Thyroid gland (tissue), 4 donors: ENCODE measurements at regions not wholly inside any gene's neighbourhood (a gene's known extent, or its start where the extent isn't known, plus 50 kb on each side); places are given as distances from the start of the nearest gene placed in this dataset.

Experiments used
- DNase-seq, 2 donors: peaks; one replicate each; pipeline ENCODE4 v3.0.0-alpha.2; 2019
- H3K27ac ChIP-seq, 3 donors: fragments of 200-600 bp; sonication (generic); 1 replicate in 2 of 3; 2 replicates in 1 of 3; pipeline ENCODE4 v1.5.1; 2016 to 2019; ENCODE audit warnings: mild to moderate bottlenecking in 1 of 3, moderate library complexity in 1 of 3
- H3K27me3 ChIP-seq: fragments of 200-600 bp; sonication (generic); one replicate; pipeline ENCODE4 v1.5.1; 2019
- H3K36me3 ChIP-seq, 2 donors: fragments of 200-600 bp; sonication (generic); one replicate each; pipeline ENCODE4 v1.5.1; 2016 to 2019
- H3K4me1 ChIP-seq, 2 donors: fragments of 200-600 bp; sonication (generic); one replicate each; pipeline ENCODE4 v1.5.1; 2017 to 2019
- H3K4me3 ChIP-seq, 3 donors: fragments of 200-600 bp; sonication (generic); replicated peaks in 1 of 3; 1 replicate in 2 of 3; 2 replicates in 1 of 3; pipeline ENCODE4 v1.5.1; 2016; ENCODE audit warnings: mild to moderate bottlenecking in 1 of 3
- H3K9me3 ChIP-seq: fragments of 200-600 bp; sonication (generic); one replicate; pipeline ENCODE4 v1.5.1; 2017
- POLR2A ChIP-seq, 2 donors: fragments of 450-650 bp; IDR thresholded peaks; one replicate each; pipeline ENCODE4 v1.6.1; 2017; ENCODE audit warnings: antibody characterized with exemption in 2 of 2, mild to moderate bottlenecking in 2 of 2, moderate library complexity in 1 of 2
- WGBS, 2 donors: methylation state at CpG; one replicate each; pipeline ENCODE4 v1.1.5; 2017; 5-methylcytosine and 5-hydroxymethylcytosine counted together
- intact Hi-C: fragments of 100-400 bp; cut with DNase I; formaldehyde crosslinking; loops from one replicate; pipeline ENCODE4 v1.15.1; 2023
- TF ChIP-seq, protein P1 (sequence below), 6 experiments: fragments of 200-600 bp in 3 of 6; fragments of 450-650 bp in 3 of 6; sonication (generic) in 3 of 6; IDR thresholded peaks; one replicate each; pipeline ENCODE4 v1.5.1; 2016 to 2019; ENCODE audit warnings: antibody characterized with exemption in 6 of 6, mild to moderate bottlenecking in 2 of 6, inconsistent platforms in 1 of 6, moderate library complexity in 1 of 6

DNA sequence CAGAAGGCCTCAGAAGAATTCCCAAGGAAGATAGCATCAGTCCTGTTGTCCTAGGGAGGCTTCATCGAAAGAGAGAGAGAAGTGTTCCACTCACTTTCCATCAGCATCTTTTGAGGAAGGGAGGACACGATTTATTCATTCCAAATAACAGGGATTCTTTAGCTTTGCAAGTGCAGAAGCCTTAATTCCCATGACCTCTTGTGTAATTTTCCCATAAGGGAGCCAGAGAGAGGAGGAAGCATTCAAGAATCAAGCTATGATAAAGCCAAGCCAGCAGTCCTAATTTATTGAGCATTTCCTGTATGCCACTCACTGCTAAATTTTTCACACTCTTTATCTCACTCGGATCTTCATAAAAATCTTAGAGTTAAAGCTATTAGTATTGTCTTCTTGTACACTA, 169.7 kb upstream of the MITF start:
- no peak for DNase-seq
- no peak overlapping the region for H3K27ac ChIP-seq
- H3K27me3 ChIP-seq: no peaks in the 10 kb centered on the region
- H3K36me3 ChIP-seq: no peaks in the 10 kb centered on the region
- no peaks in the 10 kb centered on the region for H3K9me3 ChIP-seq
- intact Hi-C loops: no loop called here
- H3K4me1 ChIP-seq: peaks cover 0 to 9% of the 10 kb centered on the region in 2 donors
- no peak overlapping the region for H3K4me3 ChIP-seq
- TF ChIP-seq POLR2A (IDR thresholded peaks at IDR 0.05): no peak
- TF ChIP-seq, protein P1, sequence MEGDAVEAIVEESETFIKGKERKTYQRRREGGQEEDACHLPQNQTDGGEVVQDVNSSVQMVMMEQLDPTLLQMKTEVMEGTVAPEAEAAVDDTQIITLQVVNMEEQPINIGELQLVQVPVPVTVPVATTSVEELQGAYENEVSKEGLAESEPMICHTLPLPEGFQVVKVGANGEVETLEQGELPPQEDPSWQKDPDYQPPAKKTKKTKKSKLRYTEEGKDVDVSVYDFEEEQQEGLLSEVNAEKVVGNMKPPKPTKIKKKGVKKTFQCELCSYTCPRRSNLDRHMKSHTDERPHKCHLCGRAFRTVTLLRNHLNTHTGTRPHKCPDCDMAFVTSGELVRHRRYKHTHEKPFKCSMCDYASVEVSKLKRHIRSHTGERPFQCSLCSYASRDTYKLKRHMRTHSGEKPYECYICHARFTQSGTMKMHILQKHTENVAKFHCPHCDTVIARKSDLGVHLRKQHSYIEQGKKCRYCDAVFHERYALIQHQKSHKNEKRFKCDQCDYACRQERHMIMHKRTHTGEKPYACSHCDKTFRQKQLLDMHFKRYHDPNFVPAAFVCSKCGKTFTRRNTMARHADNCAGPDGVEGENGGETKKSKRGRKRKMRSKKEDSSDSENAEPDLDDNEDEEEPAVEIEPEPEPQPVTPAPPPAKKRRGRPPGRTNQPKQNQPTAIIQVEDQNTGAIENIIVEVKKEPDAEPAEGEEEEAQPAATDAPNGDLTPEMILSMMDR (IDR thresholded peaks at IDR 0.05): no peak
- 59 to 77% methylated on average over 3 of the region's 3 CpGs for WGBS, 2 donors

DNA sequence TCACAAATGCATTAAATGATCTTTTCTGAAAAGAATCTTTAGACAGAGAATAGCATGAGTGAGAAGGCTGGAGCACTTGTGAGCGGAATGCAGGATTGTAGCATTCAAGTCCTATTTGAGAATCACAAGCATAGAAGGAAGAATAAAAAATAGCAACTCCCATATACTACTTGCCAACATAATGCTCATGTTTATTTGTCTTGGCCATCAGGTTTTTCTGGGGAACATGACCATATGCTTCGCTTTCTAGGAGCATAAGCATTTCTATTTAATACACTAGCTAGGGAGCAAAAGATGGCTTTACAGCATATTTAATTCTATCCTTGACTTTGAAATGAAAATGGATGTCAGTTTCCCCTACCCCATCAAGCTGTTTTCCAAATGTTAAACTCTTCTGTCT, 170.3 kb upstream of the MITF start:
- TF ChIP-seq, protein P1 (IDR thresholded peaks at IDR 0.05): no peak
- TF ChIP-seq POLR2A (IDR thresholded peaks at IDR 0.05): no peak
- H3K9me3 ChIP-seq: no peaks in the 10 kb centered on the region
- no peak overlapping the region for H3K4me3 ChIP-seq
- H3K27me3 ChIP-seq: no peaks in the 10 kb centered on the region
- H3K4me1 ChIP-seq: peaks cover 0 to 9% of the 10 kb centered on the region in 2 donors
- no peak overlapping the region for H3K27ac ChIP-seq
- DNase-seq: no peak
- WGBS, 2 donors: 82 to 87% methylated on average over 2 of the region's 2 CpGs
- H3K36me3 ChIP-seq: no peaks in the 10 kb centered on the region
- intact Hi-C loops: no loop called here

DNA sequence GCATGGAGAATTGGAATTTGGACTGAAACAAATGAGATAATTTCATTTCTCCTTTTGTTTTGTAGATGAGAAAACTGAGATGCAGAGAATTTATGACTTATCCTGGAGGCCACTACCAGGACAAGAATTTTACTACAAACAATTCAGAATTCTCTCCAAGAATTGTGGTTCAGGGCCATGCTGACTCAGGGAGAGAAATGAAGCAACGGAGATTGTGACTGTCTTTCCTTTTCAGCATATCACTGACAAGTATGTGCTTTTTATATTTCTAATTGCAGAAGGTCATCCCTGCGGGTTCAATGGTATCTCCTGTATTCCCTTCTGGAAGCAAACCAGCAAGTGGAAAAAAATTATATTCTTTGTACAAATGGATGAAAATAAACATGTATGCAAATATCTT, 170.8 kb upstream of the MITF start:
- DNase-seq: no peak
- H3K4me1 ChIP-seq: peaks cover 0 to 11% of the 10 kb centered on the region in 2 donors
- no peak overlapping the region for H3K27ac ChIP-seq
- intact Hi-C loops: no loop called here
- no peaks in the 10 kb centered on the region for H3K36me3 ChIP-seq
- no peaks in the 10 kb centered on the region for H3K27me3 ChIP-seq
- no peak overlapping the region for H3K4me3 ChIP-seq
- H3K9me3 ChIP-seq: no peaks in the 10 kb centered on the region
- TF ChIP-seq, protein P1 (IDR thresholded peaks at IDR 0.05): no peak
- WGBS, 2 donors: 80 to 89% methylated on average over 2 of the region's 2 CpGs

DNA sequence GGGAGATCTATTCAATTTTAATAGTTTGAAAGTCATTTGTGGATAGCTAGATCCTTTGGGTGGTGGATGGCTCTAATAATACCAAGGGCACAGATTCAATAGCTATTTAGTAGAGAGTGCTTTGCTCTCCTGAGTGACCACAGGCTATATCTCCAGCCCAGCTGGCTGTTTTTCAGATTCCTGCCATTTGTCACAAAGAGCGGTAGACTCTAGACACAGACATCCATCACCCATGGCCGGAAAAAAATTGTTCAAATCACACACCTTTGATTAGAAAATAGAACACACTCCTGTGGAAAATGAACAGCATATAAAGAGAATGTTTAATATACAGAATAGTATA, 171.6 kb upstream of the MITF start:
- no peak overlapping the region for H3K27ac ChIP-seq
- DNase-seq: no peak
- intact Hi-C loops: no loop called here
- H3K36me3 ChIP-seq: no peaks in the 10 kb centered on the region
- H3K27me3 ChIP-seq: no peaks in the 10 kb centered on the region
- H3K4me1 ChIP-seq: peaks cover 0 to 14% of the 10 kb centered on the region in 2 donors
- WGBS, 2 donors: 94 to 98% methylated on average over 2 of the region's 2 CpGs
- H3K4me3 ChIP-seq: no peak overlapping the region
- no peaks in the 10 kb centered on the region for H3K9me3 ChIP-seq
- TF ChIP-seq, protein P1 (IDR thresholded peaks at IDR 0.05): no peak
- TF ChIP-seq POLR2A (IDR thresholded peaks at IDR 0.05): no peak

DNA sequence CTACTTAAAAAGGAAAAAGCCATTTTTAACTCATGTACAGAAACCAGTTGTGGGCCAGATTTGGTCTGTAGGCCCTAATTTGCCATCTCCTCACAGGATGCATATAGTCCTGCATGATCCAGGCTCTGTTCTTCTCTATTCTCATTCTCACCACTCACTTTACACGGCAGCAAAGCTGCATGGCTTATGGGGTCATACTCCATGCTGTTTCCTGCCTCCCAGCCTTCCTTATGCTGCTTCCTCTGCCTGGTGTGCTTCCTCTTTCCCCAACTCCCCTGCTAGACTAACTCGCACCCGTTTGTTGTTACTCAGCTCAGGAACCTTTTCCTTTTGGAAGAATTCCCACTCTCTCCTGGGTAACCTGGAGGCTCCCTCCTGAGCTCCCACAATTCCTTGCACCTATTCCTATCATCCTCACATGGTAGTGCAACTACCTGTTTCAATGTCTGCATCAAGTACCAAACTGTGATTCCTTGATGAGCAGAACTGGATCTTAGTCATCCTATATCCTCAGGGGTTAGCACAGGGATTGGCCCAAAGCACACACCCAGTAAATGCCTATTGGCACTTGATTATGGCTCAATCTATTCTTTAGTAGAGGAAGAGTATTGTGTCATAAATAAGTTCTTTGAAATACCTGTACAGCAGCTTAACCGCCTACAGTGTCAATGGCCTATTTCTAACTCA, 172.1 kb upstream of the MITF start:
- intact Hi-C loops: no loop called here

More for the DNA sequence above, 172.1 kb upstream of the MITF start:
- no peaks in the 10 kb centered on the region for H3K36me3 ChIP-seq
- H3K4me1 ChIP-seq: peaks cover 0 to 19% of the 10 kb centered on the region in 2 donors
- no peaks in the 10 kb centered on the region for H3K27me3 ChIP-seq
- no peak for DNase-seq
- no peak overlapping the region for H3K4me3 ChIP-seq
- no peaks in the 10 kb centered on the region for H3K9me3 ChIP-seq
- WGBS, 2 donors: 82 to 91% methylated on average over 4 of the region's 4 CpGs
- H3K27ac ChIP-seq: no peak overlapping the region
- TF ChIP-seq POLR2A (IDR thresholded peaks at IDR 0.05): no peak
- TF ChIP-seq, protein P1 (IDR thresholded peaks at IDR 0.05): no peak
